ENCODE measurements at regions not wholly inside any gene's neighbourhood (a gene's known extent, or its start where the extent isn't known, plus 50 kb on each side); places are given as distances from the start of the nearest gene placed in this dataset.

GRCh38 chr1:99580451-99580850 lies 65.5 kb upstream of the PALMD start:
- DNase-seq (no peak), ATAC-seq (peak in 1 of 4 donors; percentile 11)
- Histone ChIP-seq H3K27me3 (no peaks in the 10 kb centered on the region), H3K36me3 (no peaks in the 10 kb centered on the region), H3K27ac (peak overlapping the region in 1 of 3 donors; percentile 61), H3K9me3 (no peaks in the 10 kb centered on the region), H3K4me1 (peaks cover 0 to 14% (median 0%) of the 10 kb centered on the region in 4 donors), H3K4me3 (no peak overlapping the region)
- 80% methylated on average over 6 of the region's 6 CpGs for WGBS (ENCODE audit: insufficient coverage, low coverage, low lambda C conversion rate, missing lambda C conversion rate)
- intact Hi-C loops (cut with DNase I) = no loop called here
- TF ChIP-seq POLR2A (IDR thresholded peaks at IDR 0.05) (no peak), CTCF (IDR thresholded peaks at IDR 0.05) (no peak)

- ATAC-seq (no peak), DNase-seq (no peak)
- no peak overlapping the region for H3K27ac ChIP-seq
- no peak overlapping the region for H3K4me3 ChIP-seq
- no peak for TF ChIP-seq CTCF (IDR thresholded peaks at IDR 0.05)
- no peak for TF ChIP-seq POLR2A (IDR thresholded peaks at IDR 0.05)
- no peaks in the 10 kb centered on the region for H3K4me1 ChIP-seq
- 81% methylated on average over 4 of the region's 4 CpGs for WGBS (ENCODE audit: insufficient coverage, low coverage, low lambda C conversion rate, missing lambda C conversion rate)
- H3K27me3 ChIP-seq = no peaks in the 10 kb centered on the region
- no peaks in the 10 kb centered on the region for H3K9me3 ChIP-seq
- intact Hi-C loops (cut with DNase I) = no loop called here
- no peaks in the 10 kb centered on the region for H3K36me3 ChIP-seq
Observed at GRCh38 chr1:99587008-99587407, 58.9 kb upstream of the PALMD start.

GRCh38 chr1:99589186-99589636 lies 56.7 kb upstream of the PALMD start:
- Histone ChIP-seq H3K4me3 (no peak overlapping the region), H3K9me3 (no peaks in the 10 kb centered on the region), H3K27me3 (no peaks in the 10 kb centered on the region), H3K4me1 (no peaks in the 10 kb centered on the region), H3K36me3 (no peaks in the 10 kb centered on the region), H3K27ac (no peak overlapping the region)
- ATAC-seq = peak in 2 of 4 donors; percentile 45 to 54
- WGBS (ENCODE audit: insufficient coverage, low coverage, low lambda C conversion rate, missing lambda C conversion rate) = 65% methylated on average over 3 of the region's 4 CpGs
- no peak for TF ChIP-seq POLR2A (IDR thresholded peaks at IDR 0.05)
- TF ChIP-seq CTCF (IDR thresholded peaks at IDR 0.05) = no peak
- DNase-seq = no peak
- intact Hi-C loops (cut with DNase I) = no loop called here

GRCh38 chr1:99590578-99591209 lies 55.2 kb upstream of the PALMD start:
- 64% methylated on average over 3 of the region's 4 CpGs for WGBS (ENCODE audit: insufficient coverage, low coverage, low lambda C conversion rate, missing lambda C conversion rate)
- Histone ChIP-seq H3K9me3 (no peaks in the 10 kb centered on the region), H3K27ac (no peak overlapping the region), H3K36me3 (no peaks in the 10 kb centered on the region), H3K4me3 (no peak overlapping the region), H3K4me1 (no peaks in the 10 kb centered on the region), H3K27me3 (no peaks in the 10 kb centered on the region)
- DNase-seq = peak in 1 of 3 donors; percentile 40
- intact Hi-C loops (cut with DNase I) = no loop called here
- TF ChIP-seq CTCF (IDR thresholded peaks at IDR 0.05) (no peak), POLR2A (IDR thresholded peaks at IDR 0.05) (no peak)
- ATAC-seq = peak in 2 of 4 donors; percentile 32 to 86

All from right lobe of liver (tissue), 6 donors.